RWPE1 (cell line): ENCODE measurements at regions not wholly inside any gene's neighbourhood (a gene's known extent, or its start where the extent isn't known, plus 50 kb on each side); places are given as distances from the start of the nearest gene placed in this dataset.

ENCODE experiments used
- CTCF ChIA-PET: fragments of 350-600 bp; sonication (Branson Sonifier 250); formaldehyde crosslinking; extraction: SDS; loops from one replicate; lab custom pipeline; 2021; lab: Yijun Ruan, JAX
- POLR2A ChIA-PET: fragments of 400-600 bp; formaldehyde crosslinking; extraction: SDS; loops from one replicate; lab custom pipeline; 2020; ENCODE audit warnings: antibody characterized with exemption; ENCODE audit not compliant: low non-redundant PET; lab: Yijun Ruan, JAX
- DNase-seq: peaks from one replicate; pipeline ENCODE4 v3.0.0; 2012; ENCODE audit warnings: low spot score
- H3K27ac ChIP-seq: fragments of 450-650 bp; 2 replicates; pipeline ENCODE4 v1.5.1; 2017
- CTCF ChIP-seq: fragments of 450-650 bp; conservative IDR thresholded peaks from 2 replicates; pipeline ENCODE4 v1.5.1; 2017; ENCODE audit warnings: low read depth, mild to moderate bottlenecking

DNA sequence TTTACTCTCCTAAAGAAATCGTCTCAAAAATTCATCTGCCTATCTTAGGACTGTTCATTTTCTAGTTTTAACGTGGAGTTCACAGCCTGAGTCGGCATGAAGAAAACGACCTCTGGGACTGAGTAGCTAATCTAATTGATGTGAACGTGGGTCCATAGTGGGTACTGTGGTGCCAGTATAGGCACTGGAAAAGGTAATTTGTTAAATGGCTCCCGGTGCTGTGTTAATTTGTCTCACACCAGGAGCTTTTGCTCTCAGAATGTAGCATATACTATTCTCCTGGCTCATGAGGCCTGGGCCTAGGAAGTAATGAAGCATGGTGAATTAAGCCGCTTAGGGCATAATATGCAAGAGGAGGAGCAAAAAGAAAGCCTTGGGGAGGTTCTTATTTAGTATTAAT lies 414.4 kb upstream of the NXPH2 start:
- H3K27ac ChIP-seq, result no peak overlapping the region
- TF ChIP-seq CTCF, result no peak
- CTCF ChIA-PET, result no interaction called here
- DNase-seq, result no peak
- POLR2A ChIA-PET, result no interaction called here

GRCh38 chr2:139177041-139177440 lies 396.9 kb upstream of the NXPH2 start:
- CTCF ChIA-PET, result interaction anchor here (0.7 kb wide), 1 partner anchor 43 kb away, joined by 3 read pairs; no protein-coding TSS in a partner anchor

DNA sequence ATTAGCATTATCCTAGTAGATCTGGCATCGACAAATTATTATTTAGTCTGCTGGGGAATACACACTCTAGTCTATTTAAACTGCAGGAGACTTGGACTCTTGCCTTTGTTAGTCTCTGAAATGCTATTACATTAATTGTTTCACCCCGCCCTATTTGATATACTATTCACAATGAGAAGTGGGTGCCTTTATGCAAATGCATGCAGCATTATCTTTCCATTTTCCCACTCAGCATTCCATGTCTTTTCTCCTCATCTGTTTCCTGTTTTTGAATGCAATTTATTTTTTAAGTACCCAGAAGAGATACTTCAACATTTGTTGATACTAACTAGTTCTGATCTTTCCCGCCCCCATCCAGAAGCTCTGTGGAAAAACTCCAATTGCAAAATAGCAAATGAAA lies 395.3 kb upstream of the NXPH2 start:
- no peak overlapping the region for H3K27ac ChIP-seq
- CTCF ChIA-PET, result no interaction called here
- no peak for TF ChIP-seq CTCF
- no peak for DNase-seq
- POLR2A ChIA-PET, result no interaction called here

More at GRCh38 chr2:139177041-139177440, 396.9 kb upstream of the NXPH2 start:
- no peak for TF ChIP-seq CTCF
- POLR2A ChIA-PET, result no interaction called here
- no peak overlapping the region for H3K27ac ChIP-seq
- DNase-seq, result no peak

DNA sequence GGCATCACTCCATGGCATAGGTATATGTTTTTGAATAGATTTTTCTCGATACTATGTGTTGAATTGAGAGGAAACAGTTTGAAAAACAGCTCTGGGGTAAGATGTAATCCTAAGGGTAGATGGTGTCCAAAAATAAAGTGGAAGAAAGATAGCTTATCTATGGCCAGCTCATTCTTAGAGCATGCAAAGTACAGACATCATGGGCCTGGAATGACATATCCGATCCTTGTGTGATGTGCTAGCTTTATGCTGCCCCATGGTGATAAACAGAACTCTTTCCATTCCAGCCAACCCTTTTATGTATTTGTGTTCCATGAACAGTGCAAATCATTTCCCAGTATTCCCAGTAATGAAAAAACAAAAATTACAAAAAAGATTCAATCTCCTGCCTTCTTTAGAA lies 390.2 kb upstream of the NXPH2 start:
- no peak for DNase-seq

DNA sequence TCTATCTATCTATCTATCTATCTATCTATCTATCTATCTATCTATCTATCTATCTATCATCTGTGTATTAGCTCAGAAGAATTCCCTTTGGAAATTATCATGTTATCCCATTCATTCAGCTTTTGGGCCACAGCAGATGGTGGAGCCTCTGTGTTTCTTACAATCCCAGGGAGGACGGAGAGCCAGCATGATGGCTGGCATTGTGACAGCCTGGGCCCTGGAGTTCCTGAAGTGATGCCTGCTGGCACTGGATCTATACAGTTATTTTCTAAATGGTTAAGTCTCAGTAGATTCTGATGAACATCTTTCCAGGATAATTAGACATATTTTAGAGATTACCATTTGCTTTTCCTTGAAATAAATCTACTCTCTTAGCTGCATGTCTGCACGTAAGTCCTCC lies 385.4 kb upstream of the NXPH2 start:
- POLR2A ChIA-PET, result no interaction called here
- H3K27ac ChIP-seq, result no peak overlapping the region
- CTCF ChIA-PET, result no interaction called here
- DNase-seq, result no peak
- TF ChIP-seq CTCF, result no peak

More for the DNA sequence above, 390.2 kb upstream of the NXPH2 start:
- ChIA-PET CTCF (no interaction called here), POLR2A (no interaction called here)
- no peak overlapping the region for H3K27ac ChIP-seq
- no peak for TF ChIP-seq CTCF

DNA sequence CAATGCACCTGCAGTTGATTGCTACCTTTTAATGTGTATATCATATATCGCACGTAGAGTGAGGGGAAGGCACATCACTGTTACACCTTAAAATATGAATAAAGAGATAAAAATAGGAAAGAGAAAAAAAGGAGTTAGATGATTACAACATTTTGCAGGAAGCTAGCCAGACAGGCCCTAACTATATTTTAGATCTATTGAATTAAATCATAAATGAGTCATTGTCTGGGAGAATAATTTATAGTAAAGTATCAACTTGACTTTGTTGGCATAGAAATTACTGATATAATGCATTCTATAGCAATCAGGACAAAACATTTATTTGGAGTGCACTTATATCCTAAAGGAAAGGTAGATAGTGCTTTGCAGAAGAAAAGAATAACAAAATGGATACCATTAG lies 384.9 kb upstream of the NXPH2 start:
- TF ChIP-seq CTCF, result no peak
- no peak for DNase-seq
- H3K27ac ChIP-seq, result no peak overlapping the region
- ChIA-PET CTCF (interaction anchor here (0.7 kb wide), 1 partner anchor 565 kb away, joined by 4 read pairs; no protein-coding TSS in a partner anchor), POLR2A (no interaction called here)

DNA sequence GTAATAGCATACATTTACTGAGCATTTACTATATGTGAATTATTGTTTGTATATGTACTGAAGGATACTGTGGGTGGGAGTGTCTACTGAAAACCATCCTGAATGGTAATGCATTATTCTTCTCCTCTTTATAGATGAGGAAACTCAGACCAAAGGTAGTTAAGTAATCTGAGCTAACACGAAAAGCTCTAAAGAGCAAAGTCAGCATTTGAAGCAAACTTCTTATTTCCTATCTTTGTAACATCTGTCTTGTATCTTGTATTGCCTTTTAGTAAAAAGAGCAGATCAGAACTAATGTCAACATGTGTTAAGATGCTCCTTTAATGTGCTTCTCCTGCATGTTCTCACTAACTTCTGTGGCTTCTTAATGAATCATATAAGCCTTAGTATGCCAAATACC lies 382.8 kb upstream of the NXPH2 start:
- CTCF ChIA-PET, result no interaction called here

More for the DNA sequence above, 382.8 kb upstream of the NXPH2 start:
- no peak overlapping the region for H3K27ac ChIP-seq
- no peak for TF ChIP-seq CTCF
- no peak for DNase-seq
- POLR2A ChIA-PET, result no interaction called here
